Stimulated activated memory B cell treated with anti-CD40 and anti-IgM and Interleukin-4, amounts not matched to agents 10 μg/mL and 1 μg/mL and 100 μg/mL, for 72 hours (primary cell): ENCODE measurements at regions not wholly inside any gene's neighbourhood (a gene's known extent, or its start where the extent isn't known, plus 50 kb on each side); places are given as distances from the start of the nearest gene placed in this dataset.

Source experiments
- ATAC-seq: fragments of 150-1000 bp; cut with Tn5 transposase; 2 replicates; pipeline ENCODE4 v1.10.0; 2021
- H3K27ac Mint-ChIP-seq: one replicate; pipeline ENCODE4 v1.8.0; 2022; ENCODE audit warnings: mild to moderate bottlenecking, mixed read lengths
- H3K27me3 Mint-ChIP-seq: one replicate; pipeline ENCODE4 v1.8.0; 2022; ENCODE audit warnings: mixed read lengths
- H3K36me3 Mint-ChIP-seq: one replicate; pipeline ENCODE4 v1.8.0; 2022; ENCODE audit warnings: mixed read lengths
- H3K4me1 Mint-ChIP-seq: one replicate; pipeline ENCODE4 v1.8.0; 2022; ENCODE audit warnings: mixed read lengths
- H3K4me3 Mint-ChIP-seq: one replicate; pipeline ENCODE4 v1.8.0; 2022; ENCODE audit warnings: mild to moderate bottlenecking, moderate library complexity, mixed read lengths
- H3K9me3 Mint-ChIP-seq: one replicate; pipeline ENCODE4 v1.8.0; 2022; ENCODE audit warnings: mixed read lengths

GRCh38 chr7:35495377-35495776 is 199.6 kb downstream of the HERPUD2 start:
- H3K27me3 Mint-ChIP-seq, result peaks cover 35% of the 10 kb centered on the region
- H3K4me1 Mint-ChIP-seq, result peaks cover 5% of the 10 kb centered on the region
- H3K9me3 Mint-ChIP-seq, result peaks cover 5% of the 10 kb centered on the region
- no peaks in the 10 kb centered on the region for H3K36me3 Mint-ChIP-seq
- no peak overlapping the region for H3K27ac Mint-ChIP-seq
- no peak for ATAC-seq
- H3K4me3 Mint-ChIP-seq, result no peak overlapping the region

- Mint-ChIP-seq H3K9me3 (peaks cover 5% of the 10 kb centered on the region), H3K36me3 (no peaks in the 10 kb centered on the region), H3K27me3 (peaks cover 32% of the 10 kb centered on the region), H3K27ac (no peak overlapping the region), H3K4me1 (peaks cover 5% of the 10 kb centered on the region), H3K4me3 (no peak overlapping the region)
- ATAC-seq, result no peak
These were observed 200.5 kb downstream of the HERPUD2 start for GRCh38 chr7:35494407-35494806.

- Mint-ChIP-seq H3K36me3 (no peaks in the 10 kb centered on the region), H3K27me3 (peaks cover 14% of the 10 kb centered on the region), H3K4me1 (peaks cover 5% of the 10 kb centered on the region), H3K4me3 (no peak overlapping the region), H3K27ac (no peak overlapping the region), H3K9me3 (peaks cover 5% of the 10 kb centered on the region)
- no peak for ATAC-seq
These were observed 202.3 kb downstream of the HERPUD2 start for GRCh38 chr7:35492451-35493175.

GRCh38 chr7:35491233-35491632 is 203.7 kb downstream of the HERPUD2 start:
- Mint-ChIP-seq H3K27ac (no peak overlapping the region), H3K36me3 (no peaks in the 10 kb centered on the region), H3K4me1 (no peaks in the 10 kb centered on the region), H3K4me3 (no peak overlapping the region), H3K9me3 (no peaks in the 10 kb centered on the region), H3K27me3 (peaks cover under 1% of the 10 kb centered on the region)
- no peak for ATAC-seq

- no peak overlapping the region for H3K27ac Mint-ChIP-seq
- no peak for ATAC-seq
- H3K4me1 Mint-ChIP-seq, result no peaks in the 10 kb centered on the region
- no peaks in the 10 kb centered on the region for H3K36me3 Mint-ChIP-seq
- no peak overlapping the region for H3K4me3 Mint-ChIP-seq
- H3K27me3 Mint-ChIP-seq, result peaks cover 14% of the 10 kb centered on the region
- no peaks in the 10 kb centered on the region for H3K9me3 Mint-ChIP-seq
These were observed 207.1 kb downstream of the HERPUD2 start for GRCh38 chr7:35487841-35488240.

- no peaks in the 10 kb centered on the region for H3K4me1 Mint-ChIP-seq
- no peak overlapping the region for H3K4me3 Mint-ChIP-seq
- no peak overlapping the region for H3K27ac Mint-ChIP-seq
- no peak for ATAC-seq
- peaks cover 14% of the 10 kb centered on the region for H3K27me3 Mint-ChIP-seq
- H3K36me3 Mint-ChIP-seq, result no peaks in the 10 kb centered on the region
- H3K9me3 Mint-ChIP-seq, result no peaks in the 10 kb centered on the region
These were observed 207.5 kb downstream of the HERPUD2 start for GRCh38 chr7:35487402-35487801.

- Mint-ChIP-seq H3K27me3 (peaks cover 25% of the 10 kb centered on the region), H3K36me3 (no peaks in the 10 kb centered on the region), H3K27ac (no peak overlapping the region), H3K9me3 (no peaks in the 10 kb centered on the region), H3K4me3 (no peak overlapping the region), H3K4me1 (no peaks in the 10 kb centered on the region)
- no peak for ATAC-seq
These were observed 209.5 kb downstream of the HERPUD2 start for GRCh38 chr7:35485436-35485835.

- H3K36me3 Mint-ChIP-seq, result no peaks in the 10 kb centered on the region
- peaks cover 25% of the 10 kb centered on the region for H3K27me3 Mint-ChIP-seq
- H3K9me3 Mint-ChIP-seq, result peaks cover 3% of the 10 kb centered on the region
- H3K4me3 Mint-ChIP-seq, result no peak overlapping the region
- ATAC-seq, result no peak
- H3K27ac Mint-ChIP-seq, result no peak overlapping the region
- no peaks in the 10 kb centered on the region for H3K4me1 Mint-ChIP-seq
These were observed 211.4 kb downstream of the HERPUD2 start for GRCh38 chr7:35483568-35483967.

- no peaks in the 10 kb centered on the region for H3K36me3 Mint-ChIP-seq
- no peaks in the 10 kb centered on the region for H3K4me1 Mint-ChIP-seq
- H3K4me3 Mint-ChIP-seq, result no peak overlapping the region
- H3K27ac Mint-ChIP-seq, result no peak overlapping the region
- peaks cover 14% of the 10 kb centered on the region for H3K9me3 Mint-ChIP-seq
- peaks cover 25% of the 10 kb centered on the region for H3K27me3 Mint-ChIP-seq
- no peak for ATAC-seq
These were observed 212.7 kb downstream of the HERPUD2 start for GRCh38 chr7:35482231-35482630.

- H3K27me3 Mint-ChIP-seq, result peaks cover 25% of the 10 kb centered on the region
- H3K36me3 Mint-ChIP-seq, result no peaks in the 10 kb centered on the region
- H3K4me1 Mint-ChIP-seq, result no peaks in the 10 kb centered on the region
- ATAC-seq, result no peak
- no peak overlapping the region for H3K4me3 Mint-ChIP-seq
- peaks cover 21% of the 10 kb centered on the region for H3K9me3 Mint-ChIP-seq
- no peak overlapping the region for H3K27ac Mint-ChIP-seq
These were observed 214.1 kb downstream of the HERPUD2 start for GRCh38 chr7:35480806-35481205.

GRCh38 chr7:35477609-35478008 is 217.3 kb downstream of the HERPUD2 start:
- H3K4me1 Mint-ChIP-seq, result no peaks in the 10 kb centered on the region
- no peaks in the 10 kb centered on the region for H3K36me3 Mint-ChIP-seq
- H3K27ac Mint-ChIP-seq, result no peak overlapping the region
- H3K9me3 Mint-ChIP-seq, result peaks cover 27% of the 10 kb centered on the region
- H3K4me3 Mint-ChIP-seq, result no peak overlapping the region
- H3K27me3 Mint-ChIP-seq, result peaks cover 31% of the 10 kb centered on the region
- ATAC-seq, result no peak

GRCh38 chr7:35474100-35474499 is 220.2 kb upstream of the TBX20 start:
- H3K27me3 Mint-ChIP-seq, result peaks cover 32% of the 10 kb centered on the region
- H3K4me3 Mint-ChIP-seq, result no peak overlapping the region
- no peaks in the 10 kb centered on the region for H3K4me1 Mint-ChIP-seq
- ATAC-seq, result no peak
- peaks cover 26% of the 10 kb centered on the region for H3K9me3 Mint-ChIP-seq
- no peak overlapping the region for H3K27ac Mint-ChIP-seq
- no peaks in the 10 kb centered on the region for H3K36me3 Mint-ChIP-seq

- H3K36me3 Mint-ChIP-seq, result no peaks in the 10 kb centered on the region
- H3K4me1 Mint-ChIP-seq, result no peaks in the 10 kb centered on the region
- H3K9me3 Mint-ChIP-seq, result peaks cover 2% of the 10 kb centered on the region
- H3K4me3 Mint-ChIP-seq, result no peak overlapping the region
- H3K27ac Mint-ChIP-seq, result no peak overlapping the region
- peaks cover 44% of the 10 kb centered on the region for H3K27me3 Mint-ChIP-seq
- ATAC-seq, result no peak
These were observed 214.7 kb upstream of the TBX20 start for GRCh38 chr7:35468606-35469005.

GRCh38 chr7:35467456-35467978 is 213.6 kb upstream of the TBX20 start:
- no peak for ATAC-seq
- Mint-ChIP-seq H3K4me1 (no peaks in the 10 kb centered on the region), H3K27ac (no peak overlapping the region), H3K9me3 (peaks cover 6% of the 10 kb centered on the region), H3K4me3 (no peak overlapping the region), H3K36me3 (no peaks in the 10 kb centered on the region), H3K27me3 (peaks cover 46% of the 10 kb centered on the region)

GRCh38 chr7:35465791-35466336 is 212.0 kb upstream of the TBX20 start:
- Mint-ChIP-seq H3K27me3 (peaks cover 46% of the 10 kb centered on the region), H3K4me3 (no peak overlapping the region), H3K36me3 (no peaks in the 10 kb centered on the region), H3K4me1 (no peaks in the 10 kb centered on the region), H3K9me3 (peaks cover 9% of the 10 kb centered on the region), H3K27ac (no peak overlapping the region)
- no peak for ATAC-seq

- H3K4me3 Mint-ChIP-seq, result no peak overlapping the region
- ATAC-seq, result no peak
- H3K9me3 Mint-ChIP-seq, result peaks cover 9% of the 10 kb centered on the region
- no peak overlapping the region for H3K27ac Mint-ChIP-seq
- peaks cover 31% of the 10 kb centered on the region for H3K27me3 Mint-ChIP-seq
- H3K4me1 Mint-ChIP-seq, result no peaks in the 10 kb centered on the region
- H3K36me3 Mint-ChIP-seq, result no peaks in the 10 kb centered on the region
These were observed 209.9 kb upstream of the TBX20 start for GRCh38 chr7:35463751-35464150.
